ENCODE measurements at regions not wholly inside any gene's neighbourhood (a gene's known extent, or its start where the extent isn't known, plus 50 kb on each side); places are given as distances from the start of the nearest gene placed in this dataset.
"Not testable (repeated sequence)": the region's sequence is repeated elsewhere in the genome, so short reads cannot be mapped to it uniquely, and the experiment has no call there.

- no peak for DNase-seq
These were observed 259.4 kb upstream of the CCNG1 start for GRCh38 chr5:163177971-163178370.

- no peak for DNase-seq
These were observed 252.1 kb upstream of the CCNG1 start for GRCh38 chr5:163185315-163185714.

- DNase-seq: no peak
These were observed 248.3 kb upstream of the CCNG1 start for GRCh38 chr5:163189023-163189553.

GRCh38 chr5:163190283-163190682, 247.1 kb upstream of the CCNG1 start:
- DNase-seq: no peak

GRCh38 chr5:163190784-163191183, 246.6 kb upstream of the CCNG1 start:
- no peak for DNase-seq

- DNase-seq: no peak
These were observed 243.5 kb upstream of the CCNG1 start for GRCh38 chr5:163193886-163194285.

- DNase-seq: no peak
These were observed 231.8 kb upstream of the CCNG1 start for GRCh38 chr5:163205645-163206044.

- no peak for DNase-seq
These were observed 215.8 kb upstream of the CCNG1 start for GRCh38 chr5:163221581-163221980.

GRCh38 chr5:163222982-163223381, 214.4 kb upstream of the CCNG1 start:
- no peak for DNase-seq

GRCh38 chr5:163244445-163244987, 192.9 kb upstream of the CCNG1 start:
- no peak for DNase-seq

GRCh38 chr5:163245584-163245983, 191.8 kb upstream of the CCNG1 start:
- no peak for DNase-seq

- DNase-seq: no peak
These were observed 189.1 kb upstream of the CCNG1 start for GRCh38 chr5:163248333-163248732.

GRCh38 chr5:163248871-163249270, 188.5 kb upstream of the CCNG1 start:
- DNase-seq: no peak

- no peak for DNase-seq
These were observed 184.4 kb upstream of the CCNG1 start for GRCh38 chr5:163252950-163253349.

GRCh38 chr5:163259495-163259894, 177.9 kb upstream of the CCNG1 start:
- DNase-seq: no peak

GRCh38 chr5:163260471-163260870, 176.9 kb upstream of the CCNG1 start:
- DNase-seq: no peak

GRCh38 chr5:163260961-163261360, 176.4 kb upstream of the CCNG1 start:
- DNase-seq: no peak

GRCh38 chr5:163261647-163262269, 175.6 kb upstream of the CCNG1 start:
- DNase-seq: no peak

GRCh38 chr5:163266249-163266648, 171.1 kb upstream of the CCNG1 start:
- not testable (repeated sequence) for DNase-seq

- DNase-seq: no peak
These were observed 167.8 kb upstream of the CCNG1 start for GRCh38 chr5:163269624-163270023.

- no peak for DNase-seq
These were observed 160.9 kb upstream of the CCNG1 start for GRCh38 chr5:163276466-163276865.

- DNase-seq: not testable (repeated sequence)
These were observed 156.5 kb upstream of the CCNG1 start for GRCh38 chr5:163280897-163281296.

GRCh38 chr5:163281512-163281911, 155.9 kb upstream of the CCNG1 start:
- DNase-seq: no peak

GRCh38 chr5:163293836-163294235, 143.6 kb upstream of the CCNG1 start:
- DNase-seq: no peak

GRCh38 chr5:163303718-163304117, 133.7 kb upstream of the CCNG1 start:
- DNase-seq: no peak
